Retinal pigment epithelial cell (primary cell): ENCODE measurements at regions not wholly inside any gene's neighbourhood (a gene's known extent, or its start where the extent isn't known, plus 50 kb on each side); places are given as distances from the start of the nearest gene placed in this dataset.

ENCODE experiments used
- DNase-seq: peaks from one replicate; pipeline ENCODE4 v3.0.0-alpha.2; 2010; ENCODE audit warnings: low read depth
- H3K4me3 ChIP-seq: 2 replicates; pipeline ENCODE4 v1.5.1; 2011; ENCODE audit warnings: mild to moderate bottlenecking, low read length, control low read depth, moderate library complexity
- CTCF ChIP-seq: conservative IDR thresholded peaks from 2 replicates; pipeline ENCODE4 v1.5.1; 2011; ENCODE audit warnings: low read depth, low read length, control low read depth, inconsistent platforms

DNA sequence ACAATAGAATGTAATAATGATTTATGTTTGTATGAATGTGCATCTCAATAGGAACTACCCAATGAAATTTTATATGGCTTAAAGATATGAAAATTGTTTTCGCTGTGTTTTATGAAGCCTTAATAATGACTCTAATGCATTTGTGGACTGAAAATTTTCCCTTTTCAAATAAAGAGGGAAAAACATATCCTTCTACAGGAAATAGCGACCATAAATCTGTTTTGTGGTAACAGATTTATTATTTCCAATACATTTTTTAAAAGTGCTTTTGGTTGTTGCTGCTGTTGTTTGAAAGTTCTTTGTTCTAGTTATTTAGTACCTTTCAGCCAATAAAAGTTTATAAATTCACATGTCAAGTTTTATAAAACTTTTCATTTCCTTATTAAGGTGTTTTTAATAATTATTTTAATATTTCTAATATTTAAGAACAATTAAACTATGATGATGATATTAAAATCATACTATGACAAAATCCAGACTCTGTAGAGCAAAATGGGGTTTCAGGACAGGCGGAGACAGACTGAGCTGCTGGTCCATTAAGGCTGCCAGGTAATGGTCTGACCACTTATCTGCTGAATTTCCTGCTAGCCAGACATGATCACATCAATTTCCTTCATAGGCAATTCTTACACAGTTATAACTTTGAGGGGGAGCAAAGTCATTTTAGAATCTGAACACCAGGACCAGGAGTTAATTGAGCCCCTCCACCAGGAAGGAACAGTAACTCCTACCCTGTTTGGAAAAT, 65.7 kb upstream of the NEUROD1 start:
- no peak for TF ChIP-seq CTCF
- no peak overlapping the region for H3K4me3 ChIP-seq
- no peak for DNase-seq

DNA sequence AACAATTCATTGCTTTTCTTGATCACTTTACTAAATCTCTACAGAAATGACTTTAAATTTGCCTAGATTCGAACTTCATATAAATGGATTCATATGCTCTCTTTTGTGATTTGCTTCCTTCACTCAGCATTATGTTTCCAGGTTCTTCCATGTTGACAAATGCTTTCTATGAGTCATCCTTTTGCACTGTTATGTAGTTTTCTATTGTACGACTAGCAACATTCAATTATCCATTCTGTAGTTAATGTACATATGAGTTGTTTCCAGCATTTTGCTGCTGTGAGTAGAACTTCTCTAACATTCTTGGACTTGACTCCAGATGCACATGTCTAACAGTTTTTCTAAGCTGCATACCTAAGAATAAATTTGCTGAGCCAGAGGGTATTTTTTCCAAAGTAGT, 66.5 kb upstream of the NEUROD1 start:
- no peak for DNase-seq
- no peak overlapping the region for H3K4me3 ChIP-seq

DNA sequence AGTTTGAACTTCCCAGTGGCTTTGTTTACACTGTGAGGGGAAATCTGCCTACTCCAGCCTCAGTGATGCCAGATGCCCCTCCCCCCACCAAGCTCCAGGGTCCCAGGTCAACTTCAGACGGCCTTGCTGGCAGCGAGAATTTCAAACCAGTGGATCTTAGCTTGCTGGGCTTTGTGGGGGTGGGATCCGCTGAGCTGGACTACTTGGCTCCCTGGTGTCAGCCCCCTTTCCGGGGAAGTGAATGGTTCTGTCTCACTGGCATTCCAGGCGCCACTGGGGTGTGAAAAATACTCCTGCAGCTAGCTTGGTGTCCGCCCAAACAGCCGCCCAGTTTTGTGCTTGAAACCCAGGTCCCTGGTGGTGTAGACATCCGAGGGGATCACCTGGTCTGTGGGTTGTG, 70.0 kb upstream of the NEUROD1 start:
- H3K4me3 ChIP-seq = no peak overlapping the region
- no peak for DNase-seq
- no peak for TF ChIP-seq CTCF

More for the DNA sequence above, 66.5 kb upstream of the NEUROD1 start:
- no peak for TF ChIP-seq CTCF

GRCh38 chr2:181751266-181752030, 71.1 kb upstream of the NEUROD1 start:
- H3K4me3 ChIP-seq = no peak overlapping the region
- TF ChIP-seq CTCF = no peak
- DNase-seq = no peak

- TF ChIP-seq CTCF = no peak
- no peak overlapping the region for H3K4me3 ChIP-seq
- no peak for DNase-seq
These were observed 72.0 kb upstream of the NEUROD1 start for GRCh38 chr2:181752301-181752700.

- TF ChIP-seq CTCF = no peak
- no peak for DNase-seq
These were observed 73.4 kb upstream of the NEUROD1 start for GRCh38 chr2:181753686-181754085.

DNA sequence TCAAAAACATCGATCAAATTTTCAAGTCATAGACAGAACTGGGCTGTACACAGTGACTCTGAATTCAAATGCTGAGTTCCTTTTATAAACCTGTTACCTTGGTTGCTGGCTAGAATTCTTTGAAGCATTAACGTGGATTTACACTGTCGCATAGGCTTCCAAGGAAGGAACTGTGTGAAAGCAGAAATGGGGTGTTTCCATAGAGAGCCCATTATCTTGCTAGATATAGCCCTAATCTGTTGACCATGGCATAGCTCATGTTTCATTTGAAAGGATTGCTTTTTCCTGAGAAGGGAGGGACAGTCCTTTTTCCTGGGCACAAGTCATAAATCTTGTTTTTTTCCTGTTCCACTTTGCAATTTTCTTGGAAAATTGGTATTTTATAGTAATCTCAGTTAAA, 73.8 kb upstream of the NEUROD1 start:
- DNase-seq = peak; percentile 46
- no peak overlapping the region for H3K4me3 ChIP-seq
- TF ChIP-seq CTCF = no peak

More at GRCh38 chr2:181753686-181754085, 73.4 kb upstream of the NEUROD1 start:
- H3K4me3 ChIP-seq = no peak overlapping the region
